K562 (cell line): ENCODE measurements at regions not wholly inside any gene's neighbourhood (a gene's known extent, or its start where the extent isn't known, plus 50 kb on each side); places are given as distances from the start of the nearest gene placed in this dataset.

Source experiments
- ATAC-seq: fragments of 200-7000 bp; cut with Tn5 transposase; 3 replicates; pipeline ENCODE4 v1.9.1; 2020; ENCODE audit warnings: moderate library complexity
- BruUV-seq: library from RNA; stranded (reverse); fragments of 400-500 nt; replicated peaks from 2 replicates; lab custom pipeline; 2021; lab: Mats Ljungman, UMichigan
- CTCF ChIA-PET: fragments of 300-600 bp; formaldehyde crosslinking; extraction: SDS; loops from one replicate; lab custom pipeline; 2021; ENCODE audit warnings: low intra/inter-chr PET ratio; lab: Yijun Ruan, JAX
- POLR2A ChIA-PET: fragments of 300-600, 350-650 bp; sonication (Branson Sonifier 250); formaldehyde crosslinking; extraction: SDS; loops from one replicate; lab custom pipeline; 2021; ENCODE audit warnings: antibody characterized with exemption, inconsistent platforms; lab: Yijun Ruan, JAX
- DNase-seq, 4 experiments: peaks; one replicate each; pipeline versions ENCODE4 v3.0.0 to v3.0.0-alpha.2; 2011 to 2018; ENCODE audit warnings: low spot score in 3 of 4, mixed read lengths in 3 of 4; ENCODE audit errors: extremely low read depth in 1 of 4
- FAIRE-seq: peaks from 2 replicates; lab custom pipeline; 2011; peaks lifted over from hg19 to GRCh38; lab: Jason Lieb, UNC
- H2AFZ ChIP-seq: 2 replicates; pipeline ENCODE4 v1.6.0; 2011; ENCODE audit warnings: low read depth, low read length, control low read depth, inconsistent platforms
- H3K27ac ChIP-seq: fragments of 200-600 bp; 3 replicates; pipeline ENCODE4 v1.8.0; 2011; ENCODE audit warnings: low read depth, mild to moderate bottlenecking, control low read depth, inconsistent platforms, low read length, moderate library complexity, mixed read lengths; ENCODE audit errors: extremely low read depth
- H3K27me3 ChIP-seq, 2 experiments: fragments of 300-600 bp in 1 of 2; 2 replicates in 1 of 2; 3 replicates in 1 of 2; pipeline versions ENCODE4 v1.6.0 to v1.8.0; 2011; ENCODE audit warnings: inconsistent platforms in 2 of 2, low read length in 2 of 2, mild to moderate bottlenecking in 1 of 2, mixed read lengths in 1 of 2, moderate library complexity in 1 of 2; ENCODE audit not compliant: control insufficient read depth in 2 of 2, insufficient read depth in 2 of 2
- H3K36me3 ChIP-seq: fragments of 300-600 bp; 3 replicates; pipeline ENCODE4 v1.8.0; 2011; ENCODE audit warnings: mild to moderate bottlenecking, low read length, inconsistent platforms; ENCODE audit not compliant: control insufficient read depth, insufficient read depth
- H3K4me1 ChIP-seq, 2 experiments: fragments of 200-600 bp in 1 of 2; replicated peaks in 1 of 2; 2 replicates in 1 of 2; 3 replicates in 1 of 2; pipeline versions ENCODE4 v1.5.1 to v1.8.0; 2011; ENCODE audit warnings: inconsistent platforms in 2 of 2, low read length in 2 of 2, mild to moderate bottlenecking in 1 of 2, mixed read lengths in 1 of 2, moderate library complexity in 1 of 2; ENCODE audit not compliant: control insufficient read depth in 2 of 2, insufficient read depth in 2 of 2
- H3K4me2 ChIP-seq: 2 replicates; pipeline ENCODE4 v1.6.1; 2011; ENCODE audit warnings: low read length, control low read depth, inconsistent platforms, mixed read lengths; ENCODE audit not compliant: insufficient read depth
- H3K4me3 ChIP-seq: fragments of 200-600 bp; sonication (generic), shearing (Covaris generic); 2 replicates; pipeline ENCODE4 v1.5.1; 2016; ENCODE audit warnings: control low read depth, inconsistent platforms
- H3K79me2 ChIP-seq: fragments of 200-600 bp; 3 replicates; pipeline ENCODE4 v1.8.0; 2011; ENCODE audit warnings: low read length, inconsistent platforms; ENCODE audit not compliant: control insufficient read depth, insufficient read depth
- H3K9ac ChIP-seq, 2 experiments: 2 replicates each; pipeline versions ENCODE4 v1.6.0 to v1.6.1; 2011; ENCODE audit warnings: low read depth in 2 of 2, low read length in 2 of 2, control low read depth in 1 of 2, inconsistent platforms in 1 of 2, mild to moderate bottlenecking in 1 of 2, mixed read lengths in 1 of 2; ENCODE audit not compliant: insufficient read depth in 1 of 2
- H3K9me1 ChIP-seq: one replicate; pipeline ENCODE4 v1.6.0; 2011; ENCODE audit warnings: inconsistent platforms, mild to moderate bottlenecking, low read length, moderate library complexity; ENCODE audit not compliant: control insufficient read depth, insufficient read depth
- H3K9me3 ChIP-seq: replicated peaks from 2 replicates; pipeline ENCODE4 v1.5.1; 2011; ENCODE audit warnings: low read depth, low read length, inconsistent platforms; ENCODE audit not compliant: control insufficient read depth, insufficient read depth
- H4K20me1 ChIP-seq: replicated peaks from 2 replicates; pipeline ENCODE4 v1.6.1; 2011; ENCODE audit warnings: low read length, inconsistent platforms, mixed read lengths; ENCODE audit not compliant: control insufficient read depth, insufficient read depth
- CREBBP ChIP-seq: IDR thresholded peaks from one replicate; pipeline ENCODE4 v1.6.1; 2012; ENCODE audit warnings: low read depth, mild to moderate bottlenecking, control low read depth, inconsistent platforms, low read length
- GABPB2 ChIP-seq: fragments of 250-450 bp; sonication (Bioruptor Pico); conservative IDR thresholded peaks from 2 replicates; pipeline ENCODE4 v1.5.1; 2021; ENCODE audit warnings: mild to moderate bottlenecking
- HLTF ChIP-seq: fragments of 450-650 bp; IDR thresholded peaks from 2 replicates; pipeline ENCODE4 v1.6.1; 2016
- MCM3 ChIP-seq: fragments of 450-650 bp; IDR thresholded peaks from 2 replicates; pipeline ENCODE4 v1.6.1; 2016
- PHF20 ChIP-seq: fragments of 450-650 bp; IDR thresholded peaks from 2 replicates; pipeline ENCODE4 v1.6.1; 2018; ENCODE audit not compliant: partially characterized antibody
- ZNF184 ChIP-seq: sonication (generic); formaldehyde crosslinking; IDR thresholded peaks from 2 replicates; pipeline ENCODE4 v1.5.0; 2020; ENCODE audit warnings: missing genetic modification reagents
- ZNF3 ChIP-seq: fragments of 250-450 bp; sonication (Bioruptor Pico); IDR thresholded peaks from 2 replicates; pipeline ENCODE4 v1.5.0; 2021; ENCODE audit warnings: mild to moderate bottlenecking, moderate library complexity
- ZNF311 ChIP-seq: fragments of 250-450 bp; sonication (Bioruptor Pico); IDR thresholded peaks from 2 replicates; pipeline ENCODE4 v1.4.0; 2020; ENCODE audit warnings: mild to moderate bottlenecking, moderate library complexity
- ZNF586 ChIP-seq: fragments of 450-650 bp; formaldehyde crosslinking; conservative IDR thresholded peaks from 2 replicates; pipeline ENCODE4 v1.4.0; 2020; ENCODE audit warnings: mild to moderate bottlenecking, moderate library complexity
- WGBS: fragments of 100-300 bp; shearing (Covaris generic); methylation state at CpG from one replicate; pipeline ENCODE4 v1.1.6; 2016; ENCODE audit warnings: low coverage, mixed read lengths; ENCODE audit not compliant: insufficient coverage; ENCODE audit errors: missing lambda C conversion rate; 5-methylcytosine and 5-hydroxymethylcytosine counted together
- in situ Hi-C: fragments of 300-500 bp; cut with MboI; formaldehyde crosslinking; loops from 4 replicates; pipeline ENCODE4 v1.15.0; 2018; ENCODE audit warnings: inconsistent platforms, mixed read lengths
- intact Hi-C: fragments of 100-400 bp; cut with micrococcal nuclease; formaldehyde crosslinking; loops from 2 replicates; pipeline ENCODE4 v1.14.2; 2022
- TF ChIP-seq, protein P1 (sequence below): fragments of 250-450 bp; sonication (Bioruptor Pico); IDR thresholded peaks from 2 replicates; pipeline ENCODE4 v1.5.0; 2020; ENCODE audit warnings: mild to moderate bottlenecking, borderline replicate concordance
- TF ChIP-seq, protein P2 (sequence below): fragments of 450-650 bp; formaldehyde crosslinking; IDR thresholded peaks from 2 replicates; pipeline ENCODE4 v1.4.0; 2022; ENCODE audit warnings: missing genetic modification characterization
- TF ChIP-seq, protein P3 (sequence below): fragments of 450-650 bp; IDR thresholded peaks from 2 replicates; pipeline ENCODE4 v1.6.1; 2016; ENCODE audit warnings: mild to moderate bottlenecking

DNA sequence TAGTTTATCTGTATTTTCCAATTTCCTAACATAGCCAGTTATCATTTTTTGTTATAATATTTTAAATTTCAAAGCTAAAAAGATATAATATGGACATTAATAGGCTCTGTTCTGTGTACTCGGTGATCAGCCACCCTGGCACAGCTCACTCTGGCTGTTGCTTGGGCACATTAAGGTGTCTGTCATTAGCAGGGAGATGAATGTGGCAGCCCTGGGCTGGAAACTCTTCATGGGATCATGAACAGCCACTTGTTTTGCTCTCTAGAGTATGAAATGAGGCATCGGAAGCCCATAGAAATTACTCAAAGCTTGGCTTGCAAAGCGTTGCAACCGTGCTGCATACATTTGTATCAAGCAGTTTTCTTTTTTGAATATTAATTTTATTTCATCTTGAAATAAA, 233.2 kb downstream of the DACT1 start:
- intact Hi-C loops, result no loop called here
- no peaks in the 10 kb centered on the region for H3K36me3 ChIP-seq
- no peak overlapping the region for H2AFZ ChIP-seq
- WGBS, result 0% methylated on average over 4 of the region's 4 CpGs
- H3K4me3 ChIP-seq, result no peak overlapping the region
- ChIA-PET POLR2A (interaction anchor here (0.7 kb wide), 1 partner anchor 41 kb away, joined by 3 read pairs; no protein-coding TSS in a partner anchor), CTCF (no interaction called here)
- BruUV-seq, result no TSS peak
- H3K27me3 ChIP-seq, result no peaks in the 10 kb centered on the region
- no peaks in the 10 kb centered on the region for H3K4me1 ChIP-seq
- no peak overlapping the region for H3K9ac ChIP-seq
- ATAC-seq (no peak), DNase-seq (no peak), FAIRE-seq (no peak)
- H3K4me2 ChIP-seq, result no peak overlapping the region
- no peaks in the 10 kb centered on the region for H3K9me3 ChIP-seq
- H3K27ac ChIP-seq, result no peak overlapping the region
- in situ Hi-C loops, result no loop called here
- H3K79me2 ChIP-seq, result no peaks in the 10 kb centered on the region
- no peaks in the 10 kb centered on the region for H3K9me1 ChIP-seq
- no peaks in the 10 kb centered on the region for H4K20me1 ChIP-seq
- TF ChIP-seq HLTF, result no peak
- no peak for TF ChIP-seq GABPB2
- TF ChIP-seq, protein P1, sequence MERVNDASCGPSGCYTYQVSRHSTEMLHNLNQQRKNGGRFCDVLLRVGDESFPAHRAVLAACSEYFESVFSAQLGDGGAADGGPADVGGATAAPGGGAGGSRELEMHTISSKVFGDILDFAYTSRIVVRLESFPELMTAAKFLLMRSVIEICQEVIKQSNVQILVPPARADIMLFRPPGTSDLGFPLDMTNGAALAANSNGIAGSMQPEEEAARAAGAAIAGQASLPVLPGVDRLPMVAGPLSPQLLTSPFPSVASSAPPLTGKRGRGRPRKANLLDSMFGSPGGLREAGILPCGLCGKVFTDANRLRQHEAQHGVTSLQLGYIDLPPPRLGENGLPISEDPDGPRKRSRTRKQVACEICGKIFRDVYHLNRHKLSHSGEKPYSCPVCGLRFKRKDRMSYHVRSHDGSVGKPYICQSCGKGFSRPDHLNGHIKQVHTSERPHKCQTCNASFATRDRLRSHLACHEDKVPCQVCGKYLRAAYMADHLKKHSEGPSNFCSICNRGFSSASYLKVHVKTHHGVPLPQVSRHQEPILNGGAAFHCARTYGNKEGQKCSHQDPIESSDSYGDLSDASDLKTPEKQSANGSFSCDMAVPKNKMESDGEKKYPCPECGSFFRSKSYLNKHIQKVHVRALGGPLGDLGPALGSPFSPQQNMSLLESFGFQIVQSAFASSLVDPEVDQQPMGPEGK, result no peak
- TF ChIP-seq, protein P2, sequence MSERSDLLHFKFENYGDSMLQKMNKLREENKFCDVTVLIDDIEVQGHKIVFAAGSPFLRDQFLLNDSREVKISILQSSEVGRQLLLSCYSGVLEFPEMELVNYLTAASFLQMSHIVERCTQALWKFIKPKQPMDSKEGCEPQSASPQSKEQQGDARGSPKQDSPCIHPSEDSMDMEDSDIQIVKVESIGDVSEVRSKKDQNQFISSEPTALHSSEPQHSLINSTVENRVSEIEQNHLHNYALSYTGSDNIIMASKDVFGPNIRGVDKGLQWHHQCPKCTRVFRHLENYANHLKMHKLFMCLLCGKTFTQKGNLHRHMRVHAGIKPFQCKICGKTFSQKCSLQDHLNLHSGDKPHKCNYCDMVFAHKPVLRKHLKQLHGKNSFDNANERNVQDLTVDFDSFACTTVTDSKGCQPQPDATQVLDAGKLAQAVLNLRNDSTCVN, result no peak
- no peak for TF ChIP-seq ZNF184 (CRISPR knock-in tag)
- TF ChIP-seq ZNF311 (CRISPR knock-in tag), result no peak
- no peak for TF ChIP-seq ZNF586 (CRISPR knock-in tag)
- no peak for TF ChIP-seq CREBBP
- TF ChIP-seq, protein P3, sequence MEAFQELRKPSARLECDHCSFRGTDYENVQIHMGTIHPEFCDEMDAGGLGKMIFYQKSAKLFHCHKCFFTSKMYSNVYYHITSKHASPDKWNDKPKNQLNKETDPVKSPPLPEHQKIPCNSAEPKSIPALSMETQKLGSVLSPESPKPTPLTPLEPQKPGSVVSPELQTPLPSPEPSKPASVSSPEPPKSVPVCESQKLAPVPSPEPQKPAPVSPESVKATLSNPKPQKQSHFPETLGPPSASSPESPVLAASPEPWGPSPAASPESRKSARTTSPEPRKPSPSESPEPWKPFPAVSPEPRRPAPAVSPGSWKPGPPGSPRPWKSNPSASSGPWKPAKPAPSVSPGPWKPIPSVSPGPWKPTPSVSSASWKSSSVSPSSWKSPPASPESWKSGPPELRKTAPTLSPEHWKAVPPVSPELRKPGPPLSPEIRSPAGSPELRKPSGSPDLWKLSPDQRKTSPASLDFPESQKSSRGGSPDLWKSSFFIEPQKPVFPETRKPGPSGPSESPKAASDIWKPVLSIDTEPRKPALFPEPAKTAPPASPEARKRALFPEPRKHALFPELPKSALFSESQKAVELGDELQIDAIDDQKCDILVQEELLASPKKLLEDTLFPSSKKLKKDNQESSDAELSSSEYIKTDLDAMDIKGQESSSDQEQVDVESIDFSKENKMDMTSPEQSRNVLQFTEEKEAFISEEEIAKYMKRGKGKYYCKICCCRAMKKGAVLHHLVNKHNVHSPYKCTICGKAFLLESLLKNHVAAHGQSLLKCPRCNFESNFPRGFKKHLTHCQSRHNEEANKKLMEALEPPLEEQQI, result no peak
- TF ChIP-seq PHF20, result no peak
- TF ChIP-seq MCM3, result no peak
- no peak for TF ChIP-seq ZNF3
